Activated B cell treated with CpG ODN at 0.5 μM for 24 hours (primary cell): ENCODE measurements at regions not wholly inside any gene's neighbourhood (a gene's known extent, or its start where the extent isn't known, plus 50 kb on each side); places are given as distances from the start of the nearest gene placed in this dataset.
A peak's percentile ranks its signal among the peaks of the same experiment; 100 is the strongest.

Source experiments
- ATAC-seq: fragments of 200-7000 bp; cut with Tn5 transposase; one replicate; pipeline ENCODE4 v1.10.0; 2021; ENCODE audit warnings: low read depth, mild to moderate bottlenecking, moderate library complexity
- CTCF ChIA-PET: fragments of 350-600 bp; sonication (Branson Sonifier 250); formaldehyde crosslinking; loops from one replicate; lab custom pipeline; 2021; ENCODE audit warnings: antibody characterized with exemption; lab: Charles Lee
- POLR2A ChIA-PET: fragments of 350-600 bp; sonication (Branson Sonifier 250); formaldehyde crosslinking; loops from one replicate; lab custom pipeline; 2021; ENCODE audit warnings: antibody characterized with exemption; lab: Charles Lee
- DNase-seq: peaks from one replicate; pipeline ENCODE4 v3.0.0; 2022
- H3K27ac Mint-ChIP-seq: one replicate; pipeline ENCODE4 v1.8.0; 2020; ENCODE audit warnings: mixed read lengths
- H3K27me3 Mint-ChIP-seq: one replicate; pipeline ENCODE4 v1.8.0; 2021; ENCODE audit warnings: mixed read lengths
- H3K36me3 Mint-ChIP-seq: one replicate; pipeline ENCODE4 v1.8.0; 2021; ENCODE audit warnings: low read depth, mixed read lengths
- H3K4me1 Mint-ChIP-seq: one replicate; pipeline ENCODE4 v1.8.0; 2021; ENCODE audit warnings: mixed read lengths
- H3K4me3 Mint-ChIP-seq: one replicate; pipeline ENCODE4 v1.8.0; 2020; ENCODE audit warnings: mild to moderate bottlenecking, mixed read lengths
- H3K9me3 Mint-ChIP-seq: one replicate; pipeline ENCODE4 v1.8.0; 2020; ENCODE audit warnings: mixed read lengths
- intact Hi-C: fragments of 100-400 bp; cut with micrococcal nuclease; formaldehyde crosslinking; loops from one replicate; pipeline ENCODE4 v1.15.1; 2024
- TF ChIP-seq, protein P1 (sequence below): fragments of 200-600 bp; IDR thresholded peaks from one replicate; pipeline ENCODE4 v1.8.0; 2022; ENCODE audit warnings: antibody characterized with exemption, mild to moderate bottlenecking

DNA sequence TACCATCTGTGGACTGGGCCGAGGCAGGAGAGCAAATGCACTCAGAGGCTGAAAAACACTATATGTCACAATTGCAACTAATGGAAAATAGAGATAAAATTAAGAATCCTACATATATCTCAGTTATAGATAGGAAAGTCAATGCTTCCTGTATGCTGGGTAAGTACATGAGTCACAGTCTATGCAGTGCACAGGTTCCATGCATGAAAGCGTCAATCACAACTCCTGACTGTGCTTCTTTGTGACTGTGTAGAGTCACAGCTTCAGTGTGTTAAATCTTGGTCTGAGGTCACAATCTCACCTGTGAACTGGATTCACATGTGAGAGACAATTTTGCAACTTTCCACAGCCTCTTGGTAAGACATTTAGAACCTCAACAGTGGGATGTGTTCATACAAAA is 247.2 kb downstream of the RPS4Y2 start:
- ATAC-seq = no peak

GRCh38 chrY:21005531-21005930 is 249.6 kb downstream of the RPS4Y2 start:
- H3K4me3 Mint-ChIP-seq = no peak overlapping the region
- intact Hi-C loops = no loop called here
- H3K36me3 Mint-ChIP-seq = no peaks in the 10 kb centered on the region
- H3K4me1 Mint-ChIP-seq = peaks cover 2% of the 10 kb centered on the region
- H3K9me3 Mint-ChIP-seq = no peaks in the 10 kb centered on the region
- H3K27me3 Mint-ChIP-seq = no peaks in the 10 kb centered on the region
- DNase-seq (no peak), ATAC-seq (peak; percentile 34)
- POLR2A ChIA-PET = interaction anchor here (0.5 kb wide), 1 partner anchor 258 kb away, joined by 4 read pairs; no protein-coding TSS in a partner anchor
- TF ChIP-seq, protein P1, sequence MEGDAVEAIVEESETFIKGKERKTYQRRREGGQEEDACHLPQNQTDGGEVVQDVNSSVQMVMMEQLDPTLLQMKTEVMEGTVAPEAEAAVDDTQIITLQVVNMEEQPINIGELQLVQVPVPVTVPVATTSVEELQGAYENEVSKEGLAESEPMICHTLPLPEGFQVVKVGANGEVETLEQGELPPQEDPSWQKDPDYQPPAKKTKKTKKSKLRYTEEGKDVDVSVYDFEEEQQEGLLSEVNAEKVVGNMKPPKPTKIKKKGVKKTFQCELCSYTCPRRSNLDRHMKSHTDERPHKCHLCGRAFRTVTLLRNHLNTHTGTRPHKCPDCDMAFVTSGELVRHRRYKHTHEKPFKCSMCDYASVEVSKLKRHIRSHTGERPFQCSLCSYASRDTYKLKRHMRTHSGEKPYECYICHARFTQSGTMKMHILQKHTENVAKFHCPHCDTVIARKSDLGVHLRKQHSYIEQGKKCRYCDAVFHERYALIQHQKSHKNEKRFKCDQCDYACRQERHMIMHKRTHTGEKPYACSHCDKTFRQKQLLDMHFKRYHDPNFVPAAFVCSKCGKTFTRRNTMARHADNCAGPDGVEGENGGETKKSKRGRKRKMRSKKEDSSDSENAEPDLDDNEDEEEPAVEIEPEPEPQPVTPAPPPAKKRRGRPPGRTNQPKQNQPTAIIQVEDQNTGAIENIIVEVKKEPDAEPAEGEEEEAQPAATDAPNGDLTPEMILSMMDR = no peak
- H3K27ac Mint-ChIP-seq = no peak overlapping the region
- CTCF ChIA-PET = no interaction called here

More for the DNA sequence above, 247.2 kb downstream of the RPS4Y2 start:
- Mint-ChIP-seq H3K27me3 (no peaks in the 10 kb centered on the region), H3K36me3 (no peaks in the 10 kb centered on the region), H3K4me3 (no peak overlapping the region), H3K27ac (no peak overlapping the region), H3K9me3 (no peaks in the 10 kb centered on the region), H3K4me1 (peaks cover 2% of the 10 kb centered on the region)
- DNase-seq = no peak
- POLR2A ChIA-PET = no interaction called here
- intact Hi-C loops = no loop called here
- CTCF ChIA-PET = no interaction called here
- TF ChIP-seq, protein P1 = no peak

- Mint-ChIP-seq H3K27me3 (no peaks in the 10 kb centered on the region), H3K27ac (no peak overlapping the region), H3K4me1 (peaks cover 28% of the 10 kb centered on the region), H3K4me3 (no peak overlapping the region), H3K36me3 (no peaks in the 10 kb centered on the region), H3K9me3 (no peaks in the 10 kb centered on the region)
- intact Hi-C loops = loop anchor here (5.0 to 10.0 kb wide), 2 partner anchors 53 to 85 kb away; no protein-coding TSS in a partner anchor
- ATAC-seq (no peak), DNase-seq (no peak)
- TF ChIP-seq, protein P1 = no peak
- CTCF ChIA-PET = no interaction called here
- POLR2A ChIA-PET = no interaction called here
These were observed 265.9 kb downstream of the RPS4Y2 start for GRCh38 chrY:21021811-21022210.

DNA sequence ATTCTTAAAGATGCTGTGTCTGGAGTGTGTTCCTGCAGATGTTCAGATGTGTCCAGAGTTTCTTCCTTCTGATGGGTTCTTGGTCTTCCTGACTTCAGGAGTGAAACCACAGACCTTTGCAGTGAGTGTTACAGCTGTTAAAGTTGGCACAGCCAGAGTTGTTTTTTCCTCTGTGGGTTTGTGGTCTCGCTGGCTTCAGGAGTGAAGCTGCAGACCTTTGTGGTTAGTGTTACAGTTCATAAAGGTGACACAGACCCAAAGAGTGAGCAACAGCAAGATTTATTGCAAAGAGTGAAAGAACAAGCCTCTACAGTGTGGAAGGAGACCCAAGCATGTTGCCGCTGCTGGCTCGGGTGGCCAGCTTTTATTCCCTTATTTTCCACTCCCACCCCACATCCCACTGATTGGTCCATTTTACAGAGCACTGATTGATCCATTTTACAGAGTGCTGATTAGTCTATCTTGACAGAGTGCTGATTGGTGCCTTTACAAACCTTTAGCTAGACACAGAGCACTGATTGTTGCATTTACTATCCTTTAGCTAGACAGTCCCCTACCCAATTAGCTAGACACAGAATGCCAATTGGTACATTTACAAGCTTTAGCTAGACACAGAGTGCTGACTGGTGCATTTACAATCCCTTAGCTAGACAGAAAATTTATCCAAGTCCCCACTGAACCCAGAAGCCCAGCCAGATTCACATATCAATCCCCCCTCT is 266.6 kb downstream of the RPS4Y2 start:
- Mint-ChIP-seq H3K9me3 (no peaks in the 10 kb centered on the region), H3K4me1 (peaks cover 28% of the 10 kb centered on the region), H3K27me3 (no peaks in the 10 kb centered on the region), H3K36me3 (no peaks in the 10 kb centered on the region), H3K4me3 (no peak overlapping the region), H3K27ac (no peak overlapping the region)
- intact Hi-C loops = loop anchor here (5.0 to 10.0 kb wide), 2 partner anchors 52 to 85 kb away; no protein-coding TSS in a partner anchor
- DNase-seq (no peak), ATAC-seq (no peak)
- CTCF ChIA-PET = no interaction called here
- POLR2A ChIA-PET = no interaction called here
- TF ChIP-seq, protein P1 = no peak

GRCh38 chrY:21023906-21024305 is 268.0 kb downstream of the RPS4Y2 start:
- H3K4me1 Mint-ChIP-seq = peaks cover 38% of the 10 kb centered on the region
- ChIA-PET CTCF (no interaction called here), POLR2A (no interaction called here)
- ATAC-seq (no peak), DNase-seq (no peak)
- no peaks in the 10 kb centered on the region for H3K9me3 Mint-ChIP-seq
- TF ChIP-seq, protein P1 = no peak
- H3K27me3 Mint-ChIP-seq = no peaks in the 10 kb centered on the region
- intact Hi-C loops = loop anchor here (5.0 to 10.0 kb wide), 2 partner anchors 51 to 83 kb away; no protein-coding TSS in a partner anchor
- H3K36me3 Mint-ChIP-seq = no peaks in the 10 kb centered on the region
- H3K4me3 Mint-ChIP-seq = no peak overlapping the region
- H3K27ac Mint-ChIP-seq = no peak overlapping the region
